DOHH2 (cell line): ENCODE measurements at regions not wholly inside any gene's neighbourhood (a gene's known extent, or its start where the extent isn't known, plus 50 kb on each side); places are given as distances from the start of the nearest gene placed in this dataset.

Experiments
- H3F3A ChIP-seq: fragments of 200-600 bp; sonication (generic), shearing (Covaris generic); 2 replicates; pipeline ENCODE4 v1.6.0; 2016; ENCODE audit warnings: antibody characterized with exemption, mild to moderate bottlenecking; ENCODE audit not compliant: control insufficient read depth, insufficient read depth
- H3K27ac ChIP-seq: fragments of 200-600 bp; sonication (generic); 2 replicates; pipeline ENCODE4 v1.5.1; 2014; ENCODE audit warnings: low read depth, mild to moderate bottlenecking, low read length, moderate library complexity
- H3K27me3 ChIP-seq: fragments of 200-600 bp; sonication (generic); 2 replicates; pipeline ENCODE4 v1.6.1; 2014; ENCODE audit warnings: mild to moderate bottlenecking, low read length, mixed read lengths; ENCODE audit not compliant: control insufficient read depth
- H3K36me3 ChIP-seq: fragments of 200-600 bp; sonication (generic); 2 replicates; pipeline ENCODE4 v1.6.1; 2014; ENCODE audit warnings: mild to moderate bottlenecking, low read length, moderate library complexity, mixed read lengths; ENCODE audit not compliant: control insufficient read depth
- H3K4me1 ChIP-seq: fragments of 200-600 bp; sonication (generic); 2 replicates; pipeline ENCODE4 v1.6.1; 2014; ENCODE audit warnings: mild to moderate bottlenecking, low read length, mixed read lengths; ENCODE audit not compliant: control insufficient read depth
- H3K4me2 ChIP-seq: fragments of 200-600 bp; sonication (generic); 2 replicates; pipeline ENCODE4 v1.6.0; 2014; ENCODE audit warnings: mild to moderate bottlenecking, low read length, moderate library complexity
- H3K4me3 ChIP-seq: fragments of 200-600 bp; sonication (generic); 2 replicates; pipeline ENCODE4 v1.5.1; 2014; ENCODE audit warnings: mild to moderate bottlenecking, low read length, mixed read lengths
- H3K79me2 ChIP-seq: fragments of 200-600 bp; sonication (generic); 2 replicates; pipeline ENCODE4 v1.6.1; 2014; ENCODE audit warnings: mild to moderate bottlenecking, low read length, mixed read lengths; ENCODE audit not compliant: control insufficient read depth
- H3K9me2 ChIP-seq: fragments of 200-600 bp; sonication (generic); replicated peaks from 2 replicates; pipeline ENCODE4 v1.6.1; 2014; ENCODE audit warnings: mild to moderate bottlenecking, low read length, mixed read lengths; ENCODE audit not compliant: control insufficient read depth
- H3K9me3 ChIP-seq: fragments of 200-600 bp; sonication (generic); 2 replicates; pipeline ENCODE4 v1.6.1; 2014; ENCODE audit warnings: antibody characterized with exemption, low read length, mixed read lengths; ENCODE audit not compliant: control insufficient read depth, insufficient read depth
- H4K20me1 ChIP-seq: fragments of 200-600 bp; sonication (generic); 2 replicates; pipeline ENCODE4 v1.6.0; 2014; ENCODE audit warnings: low read depth, mild to moderate bottlenecking, antibody characterized with exemption, low read length, moderate library complexity; ENCODE audit not compliant: control insufficient read depth, insufficient read depth
- EZH2phosphoT487 ChIP-seq: fragments of 200-600 bp; sonication (generic); IDR thresholded peaks from 2 replicates; pipeline ENCODE4 v1.6.1; 2017; ENCODE audit warnings: borderline replicate concordance, mild to moderate bottlenecking, antibody characterized with exemption, low read length, moderate library complexity, mixed read lengths
- TF ChIP-seq, protein P1 (sequence below): fragments of 200-600 bp; sonication (generic); IDR thresholded peaks from one replicate; pipeline ENCODE4 v1.5.1; 2014; ENCODE audit warnings: antibody characterized with exemption, mild to moderate bottlenecking, low read depth, low read length; ENCODE audit not compliant: poor library complexity, severe bottlenecking

DNA sequence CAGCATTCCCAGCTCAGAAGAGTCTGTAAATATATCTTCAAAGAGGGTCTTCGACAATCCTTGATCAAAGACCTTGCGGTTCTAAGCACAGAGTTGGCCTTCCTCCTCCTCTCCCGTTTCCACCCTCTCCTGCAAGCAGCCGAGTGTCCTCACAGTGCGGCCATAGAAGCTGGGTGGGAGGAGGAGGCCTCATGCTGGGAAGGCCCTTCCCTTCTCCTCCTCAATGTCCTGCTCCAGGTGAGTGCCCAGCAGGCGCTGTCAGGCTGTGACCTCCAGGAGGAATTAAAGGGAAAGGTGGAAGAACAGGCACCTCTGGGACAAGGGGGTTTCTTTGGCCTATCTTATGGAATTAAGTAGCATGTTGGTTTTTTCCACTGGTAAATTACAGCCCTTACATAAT, 674.2 kb upstream of the ARGLU1 start:
- no peak for TF ChIP-seq EZH2phosphoT487
- TF ChIP-seq, protein P1, sequence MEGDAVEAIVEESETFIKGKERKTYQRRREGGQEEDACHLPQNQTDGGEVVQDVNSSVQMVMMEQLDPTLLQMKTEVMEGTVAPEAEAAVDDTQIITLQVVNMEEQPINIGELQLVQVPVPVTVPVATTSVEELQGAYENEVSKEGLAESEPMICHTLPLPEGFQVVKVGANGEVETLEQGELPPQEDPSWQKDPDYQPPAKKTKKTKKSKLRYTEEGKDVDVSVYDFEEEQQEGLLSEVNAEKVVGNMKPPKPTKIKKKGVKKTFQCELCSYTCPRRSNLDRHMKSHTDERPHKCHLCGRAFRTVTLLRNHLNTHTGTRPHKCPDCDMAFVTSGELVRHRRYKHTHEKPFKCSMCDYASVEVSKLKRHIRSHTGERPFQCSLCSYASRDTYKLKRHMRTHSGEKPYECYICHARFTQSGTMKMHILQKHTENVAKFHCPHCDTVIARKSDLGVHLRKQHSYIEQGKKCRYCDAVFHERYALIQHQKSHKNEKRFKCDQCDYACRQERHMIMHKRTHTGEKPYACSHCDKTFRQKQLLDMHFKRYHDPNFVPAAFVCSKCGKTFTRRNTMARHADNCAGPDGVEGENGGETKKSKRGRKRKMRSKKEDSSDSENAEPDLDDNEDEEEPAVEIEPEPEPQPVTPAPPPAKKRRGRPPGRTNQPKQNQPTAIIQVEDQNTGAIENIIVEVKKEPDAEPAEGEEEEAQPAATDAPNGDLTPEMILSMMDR, result no peak
- Histone ChIP-seq H3K9me2 (no peaks in the 10 kb centered on the region), H3K4me1 (no peaks in the 10 kb centered on the region), H3K79me2 (no peaks in the 10 kb centered on the region), H3K9me3 (no peaks in the 10 kb centered on the region), H3K36me3 (no peaks in the 10 kb centered on the region), H3K4me2 (no peak overlapping the region), H4K20me1 (no peaks in the 10 kb centered on the region), H3K27me3 (no peaks in the 10 kb centered on the region), H3K27ac (no peak overlapping the region), H3F3A (no peaks in the 10 kb centered on the region), H3K4me3 (no peak overlapping the region)

DNA sequence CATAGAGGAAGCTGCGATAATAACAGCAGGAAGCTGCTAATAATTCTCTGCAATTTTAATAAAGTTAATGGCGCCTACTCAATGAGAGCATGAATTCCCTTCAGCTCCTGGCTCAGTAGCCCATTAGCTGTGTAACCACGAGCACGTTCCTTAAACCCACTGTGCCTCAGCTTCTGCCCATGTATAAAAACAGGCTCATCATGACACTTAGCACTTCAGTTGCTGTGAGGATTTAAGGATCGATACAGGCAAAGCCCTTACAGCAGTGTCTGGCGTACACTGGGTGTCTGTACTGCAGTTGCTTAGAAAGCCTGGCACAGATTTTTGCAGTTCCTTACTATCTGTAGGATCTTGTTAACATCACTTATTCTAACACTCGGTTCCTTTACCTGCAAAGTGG, 673.4 kb upstream of the ARGLU1 start:
- Histone ChIP-seq H3K27ac (no peak overlapping the region), H3K9me2 (no peaks in the 10 kb centered on the region), H3K27me3 (no peaks in the 10 kb centered on the region), H3F3A (no peaks in the 10 kb centered on the region), H3K4me1 (no peaks in the 10 kb centered on the region), H3K4me3 (no peak overlapping the region), H3K79me2 (no peaks in the 10 kb centered on the region), H3K4me2 (no peak overlapping the region), H3K36me3 (no peaks in the 10 kb centered on the region), H4K20me1 (no peaks in the 10 kb centered on the region), H3K9me3 (no peaks in the 10 kb centered on the region)
- TF ChIP-seq, protein P1, result no peak
- no peak for TF ChIP-seq EZH2phosphoT487

DNA sequence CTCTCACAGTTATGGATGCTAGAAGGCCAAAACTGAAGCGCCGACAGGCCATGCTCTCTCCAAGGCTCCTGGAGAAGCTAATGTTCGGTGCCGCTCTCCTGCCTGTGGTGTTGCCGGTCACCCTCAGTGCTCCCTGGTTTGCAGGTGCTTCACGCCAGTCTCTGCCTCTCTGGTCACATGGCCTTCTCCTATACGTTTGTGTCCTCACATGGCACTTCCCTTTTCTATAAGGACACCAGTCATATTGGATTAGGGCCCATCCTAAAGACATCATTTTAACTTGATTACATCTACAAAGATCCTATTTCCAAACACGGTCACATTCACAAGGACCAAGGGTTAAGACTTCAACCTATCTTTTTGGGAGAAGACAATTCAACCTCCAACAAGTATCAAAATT, 671.3 kb upstream of the ARGLU1 start:
- no peak overlapping the region for H3K27ac ChIP-seq
- H3F3A ChIP-seq, result no peaks in the 10 kb centered on the region
- H3K9me3 ChIP-seq, result no peaks in the 10 kb centered on the region
- H3K36me3 ChIP-seq, result no peaks in the 10 kb centered on the region
- H3K4me1 ChIP-seq, result no peaks in the 10 kb centered on the region
- no peak overlapping the region for H3K4me2 ChIP-seq
- H3K4me3 ChIP-seq, result no peak overlapping the region
- no peaks in the 10 kb centered on the region for H4K20me1 ChIP-seq
- H3K9me2 ChIP-seq, result no peaks in the 10 kb centered on the region
- no peaks in the 10 kb centered on the region for H3K27me3 ChIP-seq
- H3K79me2 ChIP-seq, result no peaks in the 10 kb centered on the region
- TF ChIP-seq, protein P1, result no peak

DNA sequence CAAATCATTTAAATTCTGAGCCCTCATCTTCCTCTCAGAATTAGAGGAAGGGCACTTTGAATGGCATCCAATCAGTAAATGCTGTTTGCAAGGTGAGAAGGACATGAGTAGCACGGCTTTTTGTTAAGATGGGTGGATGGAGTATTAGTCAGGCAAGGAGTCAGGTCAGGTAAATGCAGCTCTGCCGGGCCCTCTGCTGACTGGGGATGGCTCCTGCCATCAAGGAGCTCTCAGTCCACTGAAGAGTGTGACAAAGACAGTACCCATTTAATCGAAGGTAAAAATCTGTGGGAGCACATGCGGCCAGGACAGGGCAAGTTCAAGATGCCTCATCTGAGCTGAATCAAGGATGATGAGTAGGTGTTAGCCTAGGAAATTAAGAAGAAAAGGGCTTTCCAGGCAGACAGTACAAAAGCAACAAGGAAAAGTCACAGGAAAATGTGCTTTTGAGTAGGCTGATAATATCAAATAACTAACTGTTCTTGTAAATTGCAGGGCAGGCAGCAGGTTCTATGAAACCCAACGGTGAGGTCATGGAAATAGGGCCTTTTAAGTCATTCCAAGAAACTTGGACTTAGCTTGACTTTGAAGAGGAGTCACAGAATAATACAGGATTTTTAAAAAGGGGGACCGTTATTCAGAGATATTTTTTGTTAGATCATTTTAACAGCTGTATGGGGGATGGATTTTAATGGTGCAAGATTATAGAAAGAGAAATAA, 670.5 kb upstream of the ARGLU1 start:
- Histone ChIP-seq H3K4me3 (no peak overlapping the region), H3K9me3 (no peaks in the 10 kb centered on the region), H3K36me3 (no peaks in the 10 kb centered on the region), H4K20me1 (no peaks in the 10 kb centered on the region), H3K4me1 (no peaks in the 10 kb centered on the region), H3K27ac (no peak overlapping the region), H3F3A (no peaks in the 10 kb centered on the region), H3K27me3 (no peaks in the 10 kb centered on the region), H3K79me2 (no peaks in the 10 kb centered on the region), H3K9me2 (no peaks in the 10 kb centered on the region), H3K4me2 (no peak overlapping the region)
- TF ChIP-seq EZH2phosphoT487, result no peak
- TF ChIP-seq, protein P1, result no peak
